ENCODE measurements at regions not wholly inside any gene's neighbourhood (a gene's known extent, or its start where the extent isn't known, plus 50 kb on each side); places are given as distances from the start of the nearest gene placed in this dataset.

DNA sequence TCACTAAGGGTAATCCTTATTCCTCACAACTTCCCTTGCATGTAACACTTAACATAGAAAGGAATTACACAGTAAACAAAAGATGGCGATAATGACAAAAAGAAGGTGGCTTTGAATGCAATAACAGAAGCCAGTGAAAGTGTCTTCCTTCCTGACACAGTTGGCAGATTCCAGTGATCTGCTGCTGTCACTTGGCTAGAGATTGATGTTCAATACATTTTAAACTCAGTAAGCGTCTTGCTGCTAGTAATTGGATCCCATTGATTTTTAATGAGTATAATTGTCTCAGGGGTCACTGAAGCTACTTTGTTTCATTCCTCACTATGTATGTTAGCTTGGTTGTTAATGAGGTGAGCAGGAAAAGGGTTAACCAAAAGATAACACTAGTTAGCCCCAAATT, 692.7 kb downstream of the NTRK3 start:
- no peak overlapping the region for H2BK120ac ChIP-seq (replicated peaks; ENCODE audit: low read depth, low read length)
- H3K4me2 ChIP-seq (ENCODE audit: insufficient read depth in 1 of 2, low read depth in 2 of 2, low read length in 2 of 2): no peak overlapping the region
- H3K79me1 ChIP-seq (ENCODE audit: low read depth, low read length): no peaks in the 10 kb centered on the region
- H3K4me1 ChIP-seq (replicated peaks in 1 of 4; ENCODE audit: control insufficient read depth in 3 of 4, insufficient read depth in 4 of 4, low read length in 3 of 4): no peaks in the 10 kb centered on the region
- no peak overlapping the region for H3K23ac ChIP-seq (ENCODE audit: insufficient read length)
- 60% methylated on average over 2 of the region's 2 CpGs; no CpG with 5 or more reads in 1 of the 2 experiments for WGBS, 2 experiments (ENCODE audit: extremely low coverage in 1 of 2, insufficient coverage in 1 of 2, insufficient read length in 1 of 2, insufficient replicate concordance in 2 of 2, low coverage in 1 of 2, low lambda C conversion rate in 2 of 2, missing lambda C conversion rate in 1 of 2)
- no peaks in the 10 kb centered on the region for H3K9me3 ChIP-seq (ENCODE audit: insufficient read depth in 2 of 2, low read depth in 1 of 2, low read length in 1 of 2)
- H3K27me3 ChIP-seq (replicated peaks in 1 of 4; ENCODE audit: control insufficient read depth in 3 of 4, extremely low read depth in 1 of 4, insufficient read depth in 3 of 4, low read length in 3 of 4): no peaks in the 10 kb centered on the region
- H4K20me1 ChIP-seq (replicated peaks in 1 of 2; ENCODE audit: control insufficient read depth in 1 of 2, insufficient read depth in 2 of 2, low read length in 2 of 2): no peaks in the 10 kb centered on the region
- H2AK5ac ChIP-seq (ENCODE audit: low read depth, low read length): no peak overlapping the region
- H2BK15ac ChIP-seq (ENCODE audit: low read length): no peak overlapping the region
- ChIA-PET CTCF (ENCODE audit: partially characterized antibody) (interaction anchor here (2.4 to 2.9 kb wide), 2 partner anchors 8 to 14 kb away, joined by 6 read pairs; no protein-coding TSS in a partner anchor), POLR2A (ENCODE audit: partially characterized antibody) (no interaction called here)
- no peak overlapping the region for H3K56ac ChIP-seq (replicated peaks; ENCODE audit: insufficient read length, low read depth, low read length)
- no peak overlapping the region for H2BK20ac ChIP-seq (ENCODE audit: low read length)
- H4K5ac ChIP-seq (ENCODE audit: insufficient read length, low read depth, low read length): no peak overlapping the region
- no peak for FAIRE-seq
- H3K4ac ChIP-seq (replicated peaks; ENCODE audit: insufficient read length, low read depth, low read length): no peak overlapping the region
- no peaks in the 10 kb centered on the region for H3K23me2 ChIP-seq (ENCODE audit: low read depth, low read length)
- no peaks in the 10 kb centered on the region for H3K79me2 ChIP-seq (ENCODE audit: control insufficient read depth in 1 of 2, insufficient read depth in 2 of 2, low read length in 2 of 2)
- no peak overlapping the region for H3K18ac ChIP-seq (ENCODE audit: extremely low read depth, low read length)
- no peaks in the 10 kb centered on the region for H3K36me3 ChIP-seq (ENCODE audit: control insufficient read depth in 2 of 4, insufficient read depth in 4 of 4, low read length in 3 of 4)
- H4K91ac ChIP-seq (replicated peaks; ENCODE audit: insufficient read length, low read length): no peak overlapping the region
- H2BK12ac ChIP-seq (ENCODE audit: low read depth, low read length): no peak overlapping the region
- H4K8ac ChIP-seq (ENCODE audit: extremely low read depth, insufficient read depth, low read length): no peak overlapping the region
- H3K27ac ChIP-seq (ENCODE audit: low read depth, low read length): no peak overlapping the region
- no peak for DNase-seq (ENCODE audit: low read depth in 1 of 2, low spot score in 2 of 2)
- no peak overlapping the region for H2AFZ ChIP-seq (ENCODE audit: low read length)
- H3K14ac ChIP-seq (ENCODE audit: insufficient read length): no peak overlapping the region
- no peak overlapping the region for H2BK5ac ChIP-seq (ENCODE audit: low read depth, low read length)
- no peak overlapping the region for H3K9ac ChIP-seq (replicated peaks in 1 of 4; ENCODE audit: extremely low read depth in 1 of 4, low read depth in 3 of 4, low read length in 3 of 4)
- H3K4me3 ChIP-seq (ENCODE audit: extremely low read depth in 1 of 4, insufficient read depth in 2 of 4, low read depth in 3 of 4, low read length in 4 of 4): no peak overlapping the region
- TF ChIP-seq TCF12 (IDR thresholded peaks at IDR 0.05; ENCODE audit: low read depth, low read length) (no peak), SAP30 (IDR thresholded peaks at IDR 0.05; ENCODE audit: insufficient read depth, insufficient replicate concordance, low read length) (no peak), EP300 (IDR thresholded peaks at IDR 0.05; ENCODE audit: borderline replicate concordance in 1 of 2, low read depth in 2 of 2, low read length in 2 of 2) (no peak), BCL11A (IDR thresholded peaks at IDR 0.05; ENCODE audit: low read depth in 2 of 2, low read length in 2 of 2) (no peak), RNF2 (IDR thresholded peaks at IDR 0.05; ENCODE audit: borderline replicate concordance, low read depth, low read length, missing control alignments, poor library complexity, severe bottlenecking) (no peak), POU5F1 (IDR thresholded peaks at IDR 0.05; ENCODE audit: low read depth, low read length) (no peak), POLR2AphosphoS5 (IDR thresholded peaks at IDR 0.05; ENCODE audit: low read depth, low read length) (no peak), SRF (IDR thresholded peaks at IDR 0.05; ENCODE audit: low read depth, low read length) (no peak), CHD2 (IDR thresholded peaks at IDR 0.05; ENCODE audit: low read length) (no peak), GABPA (IDR thresholded peaks at IDR 0.05; ENCODE audit: borderline replicate concordance, insufficient read depth, low read length) (no peak), CHD1 (IDR thresholded peaks at IDR 0.05; ENCODE audit: low read depth, low read length) (no peak)
- TF ChIP-seq, protein P1, sequence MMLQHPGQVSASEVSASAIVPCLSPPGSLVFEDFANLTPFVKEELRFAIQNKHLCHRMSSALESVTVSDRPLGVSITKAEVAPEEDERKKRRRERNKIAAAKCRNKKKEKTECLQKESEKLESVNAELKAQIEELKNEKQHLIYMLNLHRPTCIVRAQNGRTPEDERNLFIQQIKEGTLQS (IDR thresholded peaks at IDR 0.05; ENCODE audit: insufficient read depth, low read depth, low read length): no peak
- TF ChIP-seq, protein P2, sequence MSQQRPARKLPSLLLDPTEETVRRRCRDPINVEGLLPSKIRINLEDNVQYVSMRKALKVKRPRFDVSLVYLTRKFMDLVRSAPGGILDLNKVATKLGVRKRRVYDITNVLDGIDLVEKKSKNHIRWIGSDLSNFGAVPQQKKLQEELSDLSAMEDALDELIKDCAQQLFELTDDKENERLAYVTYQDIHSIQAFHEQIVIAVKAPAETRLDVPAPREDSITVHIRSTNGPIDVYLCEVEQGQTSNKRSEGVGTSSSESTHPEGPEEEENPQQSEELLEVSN (IDR thresholded peaks at IDR 0.05): no peak
